G401 (cell line): ENCODE measurements at regions not wholly inside any gene's neighbourhood (a gene's known extent, or its start where the extent isn't known, plus 50 kb on each side); places are given as distances from the start of the nearest gene placed in this dataset.
"Not testable (repeated sequence)": the region's sequence is repeated elsewhere in the genome, so short reads cannot be mapped to it uniquely, and the experiment has no call there.

Source experiments
- DNase-seq: peaks from one replicate; pipeline ENCODE4 v3.0.0-alpha.2; 2015; ENCODE audit warnings: low spot score
- in situ Hi-C: cut with HindIII; loops from 2 replicates; pipeline ENCODE4 v1.10.0; 2016; ENCODE audit warnings: low sequenced_read_pairs, mixed read lengths

GRCh38 chr3:181554233-181554765 lies 157.4 kb upstream of the SOX2 start:
- no peak for DNase-seq
- in situ Hi-C loops, result no loop called here

DNA sequence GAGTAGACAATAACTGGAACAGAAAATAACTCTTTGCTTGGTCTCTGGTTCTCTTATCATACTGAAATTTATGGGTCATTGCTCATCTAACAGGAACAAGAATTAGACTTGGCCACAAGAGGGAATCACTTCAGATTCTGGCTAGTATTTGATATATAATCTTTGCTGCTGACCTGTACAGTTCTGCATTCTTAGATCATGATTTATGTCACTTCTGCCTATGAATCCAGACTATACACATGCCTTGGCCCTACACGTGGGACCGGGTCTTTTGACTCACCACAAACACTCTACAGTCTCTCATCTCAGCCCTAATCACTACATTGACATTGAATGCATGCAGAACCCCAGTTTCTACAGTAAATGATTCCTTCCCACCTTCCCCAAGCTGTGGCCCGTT lies 162.5 kb upstream of the SOX2 start:
- in situ Hi-C loops, result no loop called here
- no peak for DNase-seq

- in situ Hi-C loops, result no loop called here
- no peak for DNase-seq
These were observed 170.3 kb upstream of the SOX2 start for GRCh38 chr3:181541414-181541813.

GRCh38 chr3:181534781-181535221 lies 176.9 kb upstream of the SOX2 start:
- no peak for DNase-seq
- in situ Hi-C loops, result no loop called here

DNA sequence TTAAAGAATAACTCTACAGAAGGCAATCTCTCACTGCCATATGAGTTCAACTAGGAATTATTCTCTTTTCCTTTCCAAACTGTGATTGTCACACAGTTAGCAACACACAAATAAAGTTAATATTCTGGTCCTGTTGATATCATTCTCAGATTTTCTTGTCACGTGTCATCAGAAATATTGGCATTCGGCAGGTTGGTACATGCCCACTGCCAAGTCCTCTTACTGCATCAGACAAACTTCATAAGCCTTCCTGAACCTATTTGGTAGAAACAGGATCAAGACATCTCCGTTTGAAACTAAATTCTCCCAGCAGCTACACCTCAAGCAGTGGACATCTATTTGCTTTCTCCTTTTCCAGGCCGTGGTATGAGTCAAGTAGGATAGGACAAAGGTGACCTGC lies 177.9 kb upstream of the SOX2 start:
- no peak for DNase-seq
- in situ Hi-C loops, result no loop called here

GRCh38 chr3:181530584-181530983 lies 181.1 kb upstream of the SOX2 start:
- DNase-seq, result no peak
- in situ Hi-C loops, result no loop called here

DNA sequence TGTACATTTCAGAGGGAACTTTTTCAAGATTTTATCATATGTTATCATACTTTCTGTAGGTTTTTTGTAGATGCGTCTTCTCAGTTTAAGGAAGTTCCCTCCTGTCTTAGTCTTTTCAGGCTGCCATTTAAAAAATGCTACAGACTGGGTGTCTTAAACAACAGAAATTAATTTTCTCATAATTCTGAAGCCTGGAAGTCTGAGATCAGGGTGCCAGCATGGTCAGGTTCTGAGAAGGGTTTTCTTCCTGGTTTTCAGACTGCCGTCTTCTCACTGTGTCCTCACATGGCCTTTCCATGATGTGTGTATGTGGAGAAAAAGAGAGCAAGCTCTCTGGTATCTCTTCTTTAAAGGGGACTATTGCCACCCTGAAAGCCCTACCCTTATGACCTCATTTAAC lies 189.9 kb upstream of the SOX2 start:
- DNase-seq, result no peak
- in situ Hi-C loops, result no loop called here

GRCh38 chr3:181518222-181518621 lies 193.5 kb upstream of the SOX2 start:
- no peak for DNase-seq
- in situ Hi-C loops, result no loop called here

GRCh38 chr3:181512787-181513186 lies 198.9 kb upstream of the SOX2 start:
- in situ Hi-C loops, result no loop called here
- DNase-seq, result no peak

GRCh38 chr3:181510500-181510899 lies 201.2 kb upstream of the SOX2 start:
- in situ Hi-C loops, result no loop called here

DNA sequence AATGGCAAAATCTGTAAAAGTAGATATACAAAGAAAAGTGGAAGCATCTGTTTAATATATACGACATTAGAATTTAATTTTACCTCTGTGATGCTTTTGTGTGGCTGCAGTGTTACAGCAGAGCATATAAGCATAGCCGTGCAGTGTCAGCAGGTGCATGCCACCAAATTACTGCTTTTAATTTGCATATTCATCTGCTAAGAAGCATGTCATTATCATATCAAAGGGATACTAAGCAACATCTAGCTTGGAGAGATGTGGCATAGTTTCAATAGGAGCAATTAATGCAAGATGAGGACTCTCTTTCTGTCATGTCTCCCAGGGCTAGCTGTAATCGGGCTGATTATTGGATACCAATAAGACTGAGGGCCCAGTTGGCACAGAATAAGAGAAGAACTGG lies 214.4 kb upstream of the SOX2 start:
- DNase-seq, result no peak
- in situ Hi-C loops, result no loop called here

More at GRCh38 chr3:181510500-181510899, 201.2 kb upstream of the SOX2 start:
- no peak for DNase-seq

DNA sequence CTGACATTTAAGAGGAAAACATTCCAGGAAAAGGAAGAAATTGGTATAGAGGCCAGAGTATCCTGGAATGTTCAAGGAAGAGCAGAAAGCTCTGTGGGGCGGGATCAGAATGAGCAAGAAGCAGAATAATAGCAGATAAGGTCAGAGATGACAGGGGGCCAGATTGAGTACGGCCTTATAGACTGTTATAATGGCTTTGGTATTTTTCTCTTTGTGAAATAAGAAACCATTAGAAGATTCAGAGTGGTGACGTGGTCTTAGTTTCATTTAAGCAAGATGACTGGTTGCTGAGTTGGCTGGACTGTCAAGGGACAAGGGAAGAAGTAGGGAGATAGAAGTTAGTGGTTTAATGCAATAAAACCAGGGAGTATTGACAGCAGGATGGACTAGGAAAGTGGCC lies 218.3 kb upstream of the SOX2 start:
- DNase-seq, result no peak
- in situ Hi-C loops, result no loop called here

DNA sequence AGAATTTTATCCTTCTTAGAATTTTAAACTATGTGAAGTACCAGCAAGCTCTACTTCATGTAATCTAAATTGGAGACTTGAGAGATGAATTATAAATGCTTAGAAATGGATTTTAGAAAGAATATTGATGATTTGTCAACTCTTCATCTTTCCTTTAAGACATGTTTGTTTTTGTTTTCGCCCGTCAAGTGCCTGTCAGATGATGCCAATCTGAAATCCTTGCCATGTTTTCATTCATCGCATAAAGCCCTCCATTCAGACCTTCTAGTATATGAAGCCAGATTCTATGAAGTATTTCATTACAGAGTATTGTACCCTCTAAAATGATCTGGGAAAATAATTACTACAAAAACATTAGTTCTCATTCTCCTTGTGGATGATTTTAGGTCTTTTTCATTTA lies 223.2 kb upstream of the SOX2 start:
- no peak for DNase-seq
- in situ Hi-C loops, result no loop called here

GRCh38 chr3:181487236-181487978 lies 224.3 kb upstream of the SOX2 start:
- in situ Hi-C loops, result no loop called here
- no peak for DNase-seq

- DNase-seq, result no peak
- in situ Hi-C loops, result no loop called here
These were observed 225.4 kb upstream of the SOX2 start for GRCh38 chr3:181486141-181486885.

GRCh38 chr3:181484026-181484425 lies 227.7 kb upstream of the SOX2 start:
- in situ Hi-C loops, result no loop called here
- DNase-seq, result peak; percentile 25

DNA sequence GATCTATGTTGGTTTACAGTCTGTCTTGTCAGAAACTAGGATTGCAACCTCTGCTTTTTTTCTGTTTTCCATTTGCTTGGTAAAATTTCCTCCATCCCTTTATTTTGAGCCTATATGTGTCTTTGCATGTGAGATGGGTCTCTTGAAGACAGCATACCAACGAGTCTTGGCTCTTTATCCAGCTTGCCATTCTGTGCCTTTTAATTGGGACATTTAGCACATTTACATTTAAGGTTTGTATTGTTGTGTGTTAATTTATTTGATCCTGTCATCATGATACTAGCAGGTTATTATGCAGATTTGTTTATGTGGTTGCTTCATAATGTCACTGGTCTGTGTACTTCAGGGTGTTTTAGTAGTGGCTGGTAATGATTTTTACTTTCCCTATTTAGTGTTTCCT lies 236.6 kb upstream of the SOX2 start:
- in situ Hi-C loops, DNase-seq: not testable (repeated sequence)

- in situ Hi-C loops, result no loop called here
These were observed 241.4 kb upstream of the SOX2 start for GRCh38 chr3:181470349-181470748.

GRCh38 chr3:181464033-181464694 lies 247.6 kb upstream of the SOX2 start:
- no peak for DNase-seq
- in situ Hi-C loops, result no loop called here

More at GRCh38 chr3:181470349-181470748, 241.4 kb upstream of the SOX2 start:
- DNase-seq, result no peak

DNA sequence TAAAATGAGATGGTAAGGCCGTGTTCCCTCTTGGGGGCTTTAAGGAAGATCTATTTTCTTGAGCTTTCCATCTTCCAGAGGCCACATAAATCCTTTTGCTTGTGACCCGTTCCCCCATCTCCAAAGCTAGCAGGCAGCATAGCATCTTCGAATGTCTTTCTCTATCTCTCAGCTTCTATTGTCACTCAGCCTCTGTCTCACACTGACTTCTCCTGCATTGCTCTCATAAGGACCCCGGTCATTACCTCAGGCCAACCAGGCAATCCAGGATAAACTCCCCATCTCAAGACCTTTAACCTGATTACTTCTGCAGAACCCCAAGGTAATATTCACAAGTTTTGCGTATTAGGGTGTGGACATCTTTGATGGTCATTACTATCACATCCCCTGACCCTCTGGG lies 250.3 kb upstream of the SOX2 start:
- in situ Hi-C loops, result no loop called here
- DNase-seq, result no peak
